Activated CD4-positive, alpha-beta T cell treated with anti-CD3 and anti-CD28 coated beads, Interleukin-10, Interleukin-2, amounts not matched to agents 100 ng/mL and 50 ng/mL, durations not matched to agents 16 hours and 8 hours (primary cell): ENCODE measurements at regions not wholly inside any gene's neighbourhood (a gene's known extent, or its start where the extent isn't known, plus 50 kb on each side); places are given as distances from the start of the nearest gene placed in this dataset.

Source experiments
- DNase-seq: peaks from one replicate; pipeline ENCODE4 v3.0.0-alpha.2; 2020

DNA sequence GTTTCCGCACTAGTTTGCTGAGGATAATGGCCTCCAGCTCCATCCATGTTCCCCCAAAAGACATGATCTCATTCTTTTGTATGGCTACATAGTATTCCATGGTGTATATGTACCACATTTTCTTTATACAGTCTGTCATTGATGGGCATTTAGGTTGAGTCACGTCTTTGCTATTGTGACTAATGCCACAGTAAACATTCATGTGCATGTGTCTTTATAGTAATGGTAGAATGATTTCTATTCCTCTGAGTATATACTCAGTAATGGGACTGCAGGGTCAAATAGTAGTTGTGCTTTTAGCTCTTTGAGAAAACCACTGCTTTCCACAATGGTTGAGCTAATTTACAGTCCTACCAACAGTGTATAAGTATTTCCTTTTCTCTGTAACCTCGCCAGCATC is 78.3 kb upstream of the BCL9 start:
- no peak for DNase-seq

DNA sequence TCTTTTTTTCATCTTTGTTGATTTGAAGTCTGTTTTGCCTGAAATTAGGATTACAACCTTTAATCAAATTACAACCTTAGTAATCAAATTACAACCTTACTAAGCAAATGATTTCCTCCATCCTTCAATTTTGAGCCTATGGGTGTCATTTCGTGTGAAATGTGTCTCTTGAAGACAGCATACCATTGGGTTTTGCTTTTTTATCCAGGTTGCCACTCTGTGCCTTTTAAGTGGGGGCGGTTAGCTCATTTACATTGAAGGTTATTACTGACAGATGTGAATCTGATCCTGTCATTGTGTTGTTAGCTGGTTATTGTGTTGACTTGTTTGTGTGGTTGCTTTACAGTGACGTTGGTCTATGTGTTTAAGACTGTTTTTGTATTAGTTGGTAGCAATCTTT is 74.8 kb upstream of the BCL9 start:
- DNase-seq: no peak

DNA sequence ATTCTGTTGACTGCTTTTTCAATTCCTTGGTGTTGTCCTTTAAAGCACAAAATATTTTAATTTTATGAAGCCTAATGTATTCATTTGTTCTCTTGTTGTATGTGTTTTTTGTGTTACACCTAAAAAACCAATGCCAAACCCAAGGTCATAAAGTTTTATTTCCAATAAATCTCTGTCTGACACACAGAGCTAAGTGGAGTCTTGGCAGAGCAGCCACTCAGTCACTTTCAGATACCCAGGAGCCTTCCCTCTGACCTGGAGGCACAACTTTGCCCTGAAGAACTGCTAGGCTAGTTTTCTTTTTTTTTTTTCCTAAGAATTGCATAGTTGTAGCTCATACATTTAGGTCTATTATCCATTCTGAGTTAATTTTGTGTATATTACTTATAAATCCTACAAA is 71.2 kb upstream of the BCL9 start:
- no peak for DNase-seq

DNA sequence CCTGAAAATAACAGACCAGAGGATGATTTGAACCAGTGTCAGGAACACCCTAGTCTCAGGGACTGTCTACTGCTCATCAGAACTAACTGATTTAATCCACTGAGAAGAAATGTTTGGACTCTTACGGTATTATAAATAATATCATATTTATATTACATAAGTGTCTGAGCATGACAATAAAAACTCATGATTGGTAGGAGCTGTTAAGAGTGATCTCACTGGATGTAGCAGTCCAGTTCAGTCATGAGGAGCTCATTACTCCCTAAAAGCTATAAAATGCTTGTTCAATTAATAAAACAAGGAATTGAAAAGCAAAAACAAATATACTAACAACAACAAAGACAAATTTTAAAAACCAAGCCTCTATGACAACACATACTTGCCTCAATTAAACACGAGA is 68.8 kb upstream of the BCL9 start:
- no peak for DNase-seq

DNA sequence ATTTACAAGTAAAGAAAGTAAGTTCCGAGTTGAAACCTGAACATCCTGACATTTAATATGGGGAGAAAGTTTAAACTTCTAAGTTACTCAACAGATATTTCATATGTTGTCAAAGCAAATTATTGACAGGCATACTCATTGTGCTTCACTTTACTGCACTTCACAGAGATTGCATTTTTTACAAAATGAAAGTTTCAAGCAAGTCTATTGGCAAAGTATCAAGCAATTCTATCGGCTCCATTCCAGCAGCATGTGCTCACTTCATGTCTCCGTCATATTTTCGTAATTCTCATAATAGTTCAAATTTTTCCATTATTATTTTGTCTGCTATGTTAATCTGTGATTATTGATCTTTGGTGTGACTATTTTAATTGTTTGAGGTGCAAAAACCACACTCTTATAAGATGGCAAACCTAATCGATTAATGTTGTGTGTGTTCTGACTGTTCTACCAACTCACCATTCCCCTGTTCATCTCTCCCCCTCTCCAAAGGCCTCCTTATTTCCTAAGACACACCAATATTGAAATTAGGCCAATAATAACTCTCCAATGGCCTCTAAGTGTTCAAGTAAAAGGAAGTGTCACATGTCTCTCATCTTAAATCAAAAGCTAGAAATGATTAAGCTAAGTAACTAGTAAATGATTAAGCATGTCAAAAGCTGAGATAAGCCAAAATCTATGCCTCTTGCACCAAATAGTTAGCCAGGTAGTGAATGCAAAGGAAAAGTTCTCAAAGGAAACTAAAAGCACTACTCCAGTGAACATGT is 68.2 kb upstream of the BCL9 start:
- DNase-seq: no peak

DNA sequence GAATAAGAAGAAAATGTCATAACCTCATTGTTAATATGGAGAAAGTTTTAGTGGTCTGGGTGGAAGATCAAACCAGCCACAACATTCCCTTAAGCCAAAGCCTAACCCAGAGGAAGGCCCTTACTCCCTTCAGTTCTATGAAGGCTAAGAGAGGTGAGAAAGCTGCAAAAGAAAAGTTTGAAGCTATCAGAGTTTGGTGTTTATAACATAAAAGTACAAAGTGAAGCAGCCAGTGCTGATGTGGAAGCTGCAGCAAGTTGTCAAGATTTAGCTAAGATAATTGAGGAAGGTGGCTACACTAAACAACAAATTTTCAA is 67.6 kb upstream of the BCL9 start:
- no peak for DNase-seq

DNA sequence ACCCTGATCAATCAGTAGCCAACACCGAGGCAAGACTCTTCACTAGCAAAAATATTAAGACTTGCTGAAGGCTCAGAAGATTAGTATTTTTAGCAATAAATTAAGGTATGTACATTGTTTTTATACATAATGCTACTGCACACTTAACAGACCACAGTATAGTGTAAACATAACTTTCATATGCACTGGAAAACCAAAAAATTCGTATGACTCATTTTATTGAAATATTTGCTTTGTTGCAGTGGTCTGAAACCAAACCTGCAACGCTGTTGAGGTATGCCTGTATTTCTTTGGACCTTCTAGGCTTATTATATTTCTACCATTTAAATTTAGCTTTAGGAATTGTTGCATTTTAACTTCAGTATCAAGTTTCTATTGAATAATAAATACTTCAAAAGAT is 65.8 kb upstream of the BCL9 start:
- DNase-seq: no peak

DNA sequence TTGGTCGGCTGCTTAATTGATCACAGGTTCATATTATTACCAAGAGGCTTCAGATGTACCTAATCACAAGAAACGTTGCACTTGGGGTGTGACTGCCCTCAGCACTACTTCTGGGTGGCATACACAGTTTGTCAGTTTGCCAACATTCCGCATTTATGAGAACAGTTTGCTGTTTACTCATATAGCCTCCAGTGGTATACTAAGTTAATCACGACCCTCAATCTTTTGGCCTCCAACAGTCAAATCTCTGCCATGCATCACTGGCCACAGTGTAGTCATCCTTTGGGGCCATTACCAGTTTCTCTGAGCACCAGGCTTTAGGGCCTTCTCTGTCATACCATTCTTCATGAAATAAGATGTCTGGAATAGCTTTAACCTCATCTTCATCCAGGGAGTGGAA is 62.8 kb upstream of the BCL9 start:
- DNase-seq: no peak

DNA sequence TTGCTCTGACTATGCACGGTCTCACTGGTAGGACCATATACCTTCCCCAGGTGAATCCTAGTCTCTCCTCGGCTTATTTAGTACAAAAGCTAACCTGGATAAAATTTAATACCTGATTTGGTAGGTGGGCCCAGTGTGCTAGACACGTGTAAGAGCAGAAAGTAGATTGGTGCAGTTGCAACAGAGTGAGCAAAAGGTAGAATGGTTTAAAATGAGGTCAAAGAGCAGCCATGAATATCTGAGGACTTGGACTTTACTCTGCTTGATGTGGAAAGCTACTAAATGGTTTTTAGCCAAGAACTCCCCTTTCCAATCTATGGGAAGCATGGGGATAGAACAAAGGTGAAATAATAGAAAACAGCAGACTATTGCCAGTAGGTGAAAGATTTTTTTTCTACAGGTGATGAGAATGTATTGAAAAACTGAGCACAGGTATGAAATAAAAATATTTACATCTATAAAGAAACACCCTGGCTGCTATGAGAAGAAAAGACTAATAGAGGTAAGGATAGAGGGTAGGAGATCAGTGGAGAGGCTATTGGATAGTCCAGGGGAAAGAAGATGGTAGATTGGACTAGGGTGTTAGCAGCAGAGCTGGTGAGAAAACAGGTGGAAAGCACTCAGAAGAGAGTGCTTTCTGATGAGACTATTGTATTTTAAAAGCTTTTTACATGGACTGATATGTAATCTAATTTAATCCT is 61.3 kb upstream of the BCL9 start:
- DNase-seq: no peak

DNA sequence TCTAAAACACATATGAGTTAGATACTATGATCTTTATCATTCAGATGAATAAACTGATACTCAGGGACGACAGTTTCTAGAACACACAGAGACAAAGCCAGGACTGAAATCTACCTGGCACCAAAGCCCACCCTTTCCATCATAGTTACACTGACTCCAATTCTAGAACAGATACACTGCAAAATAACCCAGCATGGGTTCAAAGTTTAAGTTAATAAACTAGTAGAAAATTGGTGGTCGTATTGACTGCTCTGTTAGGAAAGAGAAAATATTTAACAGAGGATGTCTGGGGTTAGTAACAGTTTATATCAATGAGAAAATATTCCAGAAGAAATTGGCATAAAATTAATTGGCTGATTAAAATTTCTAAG is 60.8 kb upstream of the BCL9 start:
- DNase-seq: no peak

DNA sequence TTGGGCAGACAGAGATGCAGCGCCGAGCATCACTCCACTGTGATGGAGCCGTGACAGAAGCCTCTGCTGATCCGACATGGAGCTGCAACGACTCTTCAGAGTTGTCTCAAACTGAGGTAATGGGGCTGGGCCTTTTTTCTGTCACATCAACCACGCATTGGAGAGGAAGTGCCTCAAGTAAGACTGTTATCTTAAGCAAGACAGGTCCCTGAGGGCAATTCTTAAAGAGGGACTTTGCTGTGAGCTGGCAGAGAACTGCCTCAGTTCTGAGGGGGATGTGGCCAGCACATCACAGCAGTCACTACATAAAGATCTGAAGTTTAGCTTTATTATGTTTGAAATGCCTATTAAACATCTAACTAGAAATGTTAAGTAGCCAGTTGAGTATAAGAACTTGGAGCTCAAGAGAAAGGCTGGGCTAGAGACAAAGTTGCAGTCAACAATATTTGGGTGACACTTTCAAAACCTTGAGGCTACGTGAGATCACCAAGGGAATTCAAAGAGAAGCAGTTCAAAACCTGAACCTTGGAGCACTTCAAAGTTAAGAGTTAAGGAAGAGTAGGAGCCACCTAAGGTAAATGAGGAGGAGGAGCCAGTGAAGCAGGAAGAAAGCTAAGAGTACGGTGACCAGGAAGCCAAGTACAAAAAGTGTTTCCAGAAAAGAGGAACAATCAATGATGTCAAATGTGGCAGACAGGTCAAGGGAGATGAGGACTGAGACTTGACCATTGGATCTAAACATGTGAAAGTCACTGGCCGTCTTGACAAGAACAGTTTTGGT is 54.2 kb upstream of the BCL9 start:
- DNase-seq: no peak

DNA sequence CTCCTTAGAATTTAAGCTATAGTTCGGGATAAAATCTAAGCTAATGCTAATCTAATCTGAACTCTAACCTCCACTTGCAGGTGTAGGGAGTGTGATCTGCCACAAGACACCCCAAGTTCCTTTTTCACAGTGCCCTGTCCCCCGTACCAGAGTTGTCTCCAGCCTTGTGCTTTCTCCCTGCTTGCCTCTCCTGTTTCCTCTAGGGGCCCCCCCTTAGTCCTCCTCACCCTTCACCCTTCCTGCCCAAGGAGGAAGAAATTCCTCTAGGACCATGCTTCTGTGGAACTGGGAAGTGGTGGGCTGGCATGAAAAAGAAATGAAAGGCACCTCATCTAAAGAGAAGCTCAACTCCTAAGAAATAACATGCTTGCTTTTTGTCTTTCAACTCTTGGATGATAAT is 50.2 kb upstream of the BCL9 start:
- DNase-seq: no peak
